ENCODE measurements at regions not wholly inside any gene's neighbourhood (a gene's known extent, or its start where the extent isn't known, plus 50 kb on each side); places are given as distances from the start of the nearest gene placed in this dataset.

DNA sequence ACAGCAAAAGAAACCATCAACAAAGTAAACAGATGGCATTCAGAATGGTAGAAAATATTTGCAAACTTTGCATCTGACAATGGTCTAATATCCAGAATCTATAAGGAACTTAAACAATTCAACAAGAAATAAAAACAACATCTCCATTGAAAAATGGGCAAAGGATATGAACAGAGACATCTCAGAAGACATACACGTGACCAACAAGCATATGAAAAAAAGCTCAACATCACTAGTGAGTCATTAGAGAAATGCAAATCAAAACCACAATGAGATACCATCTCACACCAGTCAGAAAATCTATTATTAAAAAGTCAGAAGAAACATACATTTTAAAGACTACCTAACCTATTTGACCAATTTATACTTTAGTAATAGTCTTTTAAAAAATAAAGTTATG lies 571.3 kb upstream of the NRG3 start:
- TF ChIP-seq POLR2A (IDR thresholded peaks at IDR 0.05): no peak
- TF ChIP-seq, protein P1, sequence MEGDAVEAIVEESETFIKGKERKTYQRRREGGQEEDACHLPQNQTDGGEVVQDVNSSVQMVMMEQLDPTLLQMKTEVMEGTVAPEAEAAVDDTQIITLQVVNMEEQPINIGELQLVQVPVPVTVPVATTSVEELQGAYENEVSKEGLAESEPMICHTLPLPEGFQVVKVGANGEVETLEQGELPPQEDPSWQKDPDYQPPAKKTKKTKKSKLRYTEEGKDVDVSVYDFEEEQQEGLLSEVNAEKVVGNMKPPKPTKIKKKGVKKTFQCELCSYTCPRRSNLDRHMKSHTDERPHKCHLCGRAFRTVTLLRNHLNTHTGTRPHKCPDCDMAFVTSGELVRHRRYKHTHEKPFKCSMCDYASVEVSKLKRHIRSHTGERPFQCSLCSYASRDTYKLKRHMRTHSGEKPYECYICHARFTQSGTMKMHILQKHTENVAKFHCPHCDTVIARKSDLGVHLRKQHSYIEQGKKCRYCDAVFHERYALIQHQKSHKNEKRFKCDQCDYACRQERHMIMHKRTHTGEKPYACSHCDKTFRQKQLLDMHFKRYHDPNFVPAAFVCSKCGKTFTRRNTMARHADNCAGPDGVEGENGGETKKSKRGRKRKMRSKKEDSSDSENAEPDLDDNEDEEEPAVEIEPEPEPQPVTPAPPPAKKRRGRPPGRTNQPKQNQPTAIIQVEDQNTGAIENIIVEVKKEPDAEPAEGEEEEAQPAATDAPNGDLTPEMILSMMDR (IDR thresholded peaks at IDR 0.05): no peak
- H3K27me3 ChIP-seq: no peaks in the 10 kb centered on the region
- H3K9me3 ChIP-seq: peaks cover 0 to 5% (median 0%) of the 10 kb centered on the region in 12 donors
- no peak overlapping the region for H3K27ac ChIP-seq
- no peaks in the 10 kb centered on the region for H3K36me3 ChIP-seq
- no peak overlapping the region for H3K4me3 ChIP-seq
- DNase-seq (no peak), ATAC-seq (no peak)
- intact Hi-C loops (cut with DNase I): no loop called here
- no peaks in the 10 kb centered on the region for H3K4me1 ChIP-seq
- 60 to 73% (median 69%) methylated on average over 1 of the region's 1 CpG for WGBS, 4 donors

DNA sequence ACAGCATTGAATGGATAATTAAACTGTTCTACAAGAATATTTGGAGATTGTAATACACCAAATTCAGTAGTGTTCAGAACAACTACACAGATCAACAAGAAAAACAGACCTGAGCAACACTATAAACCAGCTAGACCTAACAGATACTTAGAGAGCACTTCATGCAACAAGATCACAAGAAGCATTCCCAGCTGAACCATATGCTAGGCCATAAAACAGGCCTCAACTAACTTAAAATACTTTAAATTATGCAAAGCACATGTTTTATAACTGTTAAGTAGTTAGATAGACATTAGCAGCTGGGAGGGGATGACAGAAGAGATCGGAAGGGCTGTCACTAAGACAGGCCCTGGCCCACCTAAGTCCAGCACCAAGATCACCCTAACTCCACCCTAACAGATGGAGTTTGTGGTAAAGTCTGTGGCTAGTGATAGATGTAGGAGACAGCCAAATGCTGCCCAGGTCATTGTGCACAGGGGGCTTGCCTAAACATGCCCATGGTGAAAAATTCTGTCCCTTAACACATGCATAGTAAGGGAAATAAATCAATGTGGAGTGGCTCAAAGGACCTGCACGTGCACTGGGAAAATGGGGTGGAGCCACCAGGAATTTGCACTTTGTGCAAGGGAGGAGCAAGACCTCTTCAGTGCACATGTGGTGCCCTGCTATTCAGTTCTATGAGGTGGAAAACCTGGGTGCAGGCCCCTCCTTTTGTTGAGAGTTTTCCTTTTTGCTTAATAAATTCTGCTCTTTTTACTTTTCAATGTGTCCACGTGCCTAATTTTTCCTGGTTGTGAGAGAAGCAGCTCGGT lies 567.8 kb upstream of the NRG3 start:
- no peak for ATAC-seq
- H3K4me3 ChIP-seq: no peak overlapping the region
- intact Hi-C loops (cut with DNase I): no loop called here

DNA sequence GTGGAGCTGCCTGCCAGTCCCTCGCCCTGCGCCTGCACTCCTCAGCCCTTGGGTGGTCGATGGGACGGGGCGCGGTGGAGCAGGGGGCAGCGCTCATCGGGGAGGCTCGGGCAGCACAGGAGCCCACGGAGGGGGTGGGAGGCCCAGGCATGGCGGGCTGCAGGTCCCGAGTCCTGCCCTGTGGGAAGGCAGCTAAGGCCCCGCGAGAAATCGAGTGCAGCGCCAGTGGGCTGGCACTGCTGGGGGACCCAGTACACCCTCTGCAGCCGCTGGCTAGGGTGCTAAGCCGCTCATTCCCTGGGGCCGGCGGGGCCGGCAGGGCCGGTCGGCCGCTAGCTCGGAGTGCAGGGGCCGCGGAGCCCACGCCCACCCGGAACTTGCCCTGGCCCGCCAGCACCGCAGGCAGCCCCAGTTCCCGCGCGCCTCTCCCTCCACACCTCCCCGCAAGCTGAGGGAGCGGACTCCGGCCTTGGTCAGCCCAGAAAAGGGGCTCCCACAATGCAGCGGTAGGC lies 565.9 kb upstream of the NRG3 start:
- intact Hi-C loops (cut with DNase I): no loop called here
- no peak overlapping the region for H3K4me3 ChIP-seq
- no peaks in the 10 kb centered on the region for H3K27me3 ChIP-seq
- H3K4me1 ChIP-seq: no peaks in the 10 kb centered on the region
- H3K36me3 ChIP-seq: no peaks in the 10 kb centered on the region
- ATAC-seq (no peak), DNase-seq (peak in 1 of 5 donors; percentile 55)
- WGBS, 4 donors: 92 to 97% (median 95%) methylated on average over 12 to 38 of the region's 38 CpGs
- no peak overlapping the region for H3K27ac ChIP-seq
- H3K9me3 ChIP-seq: no peaks in the 10 kb centered on the region
- TF ChIP-seq POLR2A (IDR thresholded peaks at IDR 0.05): no peak
- TF ChIP-seq, protein P1 (IDR thresholded peaks at IDR 0.05): no peak

More for the DNA sequence above, 567.8 kb upstream of the NRG3 start:
- 71 to 85% (median 77%) methylated on average over 4 of the region's 4 CpGs for WGBS, 4 donors
- Histone ChIP-seq H3K27ac (no peak overlapping the region), H3K36me3 (no peaks in the 10 kb centered on the region), H3K9me3 (peaks cover 0 to 4% (median 0%) of the 10 kb centered on the region in 12 donors), H3K4me1 (no peaks in the 10 kb centered on the region), H3K27me3 (no peaks in the 10 kb centered on the region)
- TF ChIP-seq, protein P1 (IDR thresholded peaks at IDR 0.05): no peak
- no peak for TF ChIP-seq POLR2A (IDR thresholded peaks at IDR 0.05)
- no peak for DNase-seq

DNA sequence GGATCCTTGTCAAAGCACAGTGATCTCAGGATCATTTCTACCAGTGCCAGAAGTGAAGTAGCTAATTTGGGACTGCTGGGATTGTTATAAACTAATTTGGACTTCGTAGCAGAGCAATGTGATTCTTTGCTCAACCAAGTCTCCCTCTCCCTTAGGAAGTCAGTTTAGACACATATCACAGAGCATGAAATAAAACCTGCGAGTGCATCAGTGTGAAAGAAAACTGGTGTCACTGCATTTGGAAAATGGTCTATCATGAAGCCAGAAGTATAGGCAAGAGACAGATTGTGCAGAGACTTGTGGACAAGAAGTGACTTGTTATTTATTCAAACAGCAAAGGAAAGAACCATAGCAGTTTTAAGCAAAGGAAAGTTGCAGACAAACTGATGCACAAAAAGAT lies 560.5 kb upstream of the NRG3 start:
- Histone ChIP-seq H3K9me3 (no peaks in the 10 kb centered on the region), H3K36me3 (no peaks in the 10 kb centered on the region), H3K4me1 (no peaks in the 10 kb centered on the region), H3K4me3 (no peak overlapping the region), H3K27me3 (no peaks in the 10 kb centered on the region), H3K27ac (no peak overlapping the region)
- TF ChIP-seq POLR2A (IDR thresholded peaks at IDR 0.05): no peak
- TF ChIP-seq, protein P1 (IDR thresholded peaks at IDR 0.05): no peak
- WGBS, 4 donors: 49 to 74% (median 63%) methylated on average over 2 of the region's 2 CpGs
- ATAC-seq (no peak), DNase-seq (no peak)
- intact Hi-C loops (cut with DNase I): no loop called here
